HL-60 (cell line): ENCODE measurements at regions not wholly inside any gene's neighbourhood (a gene's known extent, or its start where the extent isn't known, plus 50 kb on each side); places are given as distances from the start of the nearest gene placed in this dataset.

ENCODE experiments used
- DNase-seq, 2 experiments: peaks; one replicate each; pipeline ENCODE4 v3.0.0-alpha.2; 2010 to 2020; ENCODE audit warnings: low read depth in 1 of 2, low spot score in 1 of 2
- H3K27ac ChIP-seq: fragments of 250-450 bp; sonication (Bioruptor Pico); replicated peaks from 2 replicates; pipeline ENCODE4 v1.5.1; 2020; ENCODE audit warnings: mild to moderate bottlenecking, moderate library complexity
- H3K27me3 ChIP-seq: fragments of 250-450 bp; sonication (Bioruptor Pico); 2 replicates; pipeline ENCODE4 v1.5.1; 2021; ENCODE audit warnings: mild to moderate bottlenecking, moderate library complexity; ENCODE audit not compliant: insufficient read depth, poor library complexity, severe bottlenecking
- H3K4me3 ChIP-seq: replicated peaks from 2 replicates; pipeline ENCODE4 v1.5.1; 2011; ENCODE audit warnings: mild to moderate bottlenecking, control low read depth, low read length; ENCODE audit not compliant: insufficient read depth
- CTCF ChIP-seq: IDR thresholded peaks from one replicate; pipeline ENCODE4 v1.5.1; 2011; ENCODE audit warnings: low read length, control low read depth, inconsistent platforms; ENCODE audit not compliant: insufficient read depth
- GABPA ChIP-seq: IDR thresholded peaks from 2 replicates; pipeline ENCODE4 v1.6.1; 2012; ENCODE audit warnings: low read depth
- POLR2AphosphoS5 ChIP-seq: IDR thresholded peaks from 2 replicates; pipeline ENCODE4 v1.6.1; 2012; ENCODE audit warnings: low read depth
- REST ChIP-seq: IDR thresholded peaks from 2 replicates; pipeline ENCODE4 v1.6.1; 2012; ENCODE audit warnings: low read depth; ENCODE audit not compliant: insufficient replicate concordance
- SPI1 ChIP-seq: IDR thresholded peaks from 2 replicates; pipeline ENCODE4 v1.6.1; 2012; ENCODE audit warnings: low read depth, mild to moderate bottlenecking, borderline replicate concordance

- no peak for DNase-seq
- H3K27ac ChIP-seq: no peak overlapping the region
- TF ChIP-seq GABPA: no peak
- no peak for TF ChIP-seq REST
- no peak for TF ChIP-seq SPI1
- TF ChIP-seq CTCF: no peak
- TF ChIP-seq POLR2AphosphoS5: no peak
- no peak overlapping the region for H3K4me3 ChIP-seq
- H3K27me3 ChIP-seq: no peaks in the 10 kb centered on the region
Measured at GRCh38 chr10:57472823-57473619, 794.7 kb downstream of the IPMK start.

- TF ChIP-seq POLR2AphosphoS5 (no peak), REST (no peak), CTCF (no peak), SPI1 (no peak), GABPA (no peak)
- Histone ChIP-seq H3K4me3 (no peak overlapping the region), H3K27me3 (no peaks in the 10 kb centered on the region), H3K27ac (no peak overlapping the region)
- DNase-seq: no peak
Measured at GRCh38 chr10:57468894-57469432, 798.7 kb downstream of the IPMK start.

GRCh38 chr10:57465155-57465554 is 802.5 kb downstream of the IPMK start:
- Histone ChIP-seq H3K27ac (no peak overlapping the region), H3K27me3 (no peaks in the 10 kb centered on the region), H3K4me3 (no peak overlapping the region)
- TF ChIP-seq SPI1 (no peak), POLR2AphosphoS5 (no peak)
- no peak for DNase-seq

GRCh38 chr10:57460540-57460939 is 807.2 kb downstream of the IPMK start:
- no peak for DNase-seq
- TF ChIP-seq CTCF (no peak), REST (no peak), POLR2AphosphoS5 (no peak), GABPA (no peak), SPI1 (no peak)
- Histone ChIP-seq H3K27me3 (no peaks in the 10 kb centered on the region), H3K4me3 (no peak overlapping the region), H3K27ac (no peak overlapping the region)
